Colon (tissue), 2 donors: ENCODE measurements at regions not wholly inside any gene's neighbourhood (a gene's known extent, or its start where the extent isn't known, plus 50 kb on each side); places are given as distances from the start of the nearest gene placed in this dataset.
"Not testable (repeated sequence)": the region's sequence is repeated elsewhere in the genome, so short reads cannot be mapped to it uniquely, and the experiment has no call there.

Experiments used
- FAIRE-seq: peaks from 2 replicates; lab custom pipeline; 2012; peaks lifted over from hg19 to GRCh38; lab: Jason Lieb, UNC
- donor health status: control.
- donor health status: control.

- no peak for FAIRE-seq
These were observed 403.7 kb downstream of the BTG1 start for GRCh38 chr12:91741932-91742331.

DNA sequence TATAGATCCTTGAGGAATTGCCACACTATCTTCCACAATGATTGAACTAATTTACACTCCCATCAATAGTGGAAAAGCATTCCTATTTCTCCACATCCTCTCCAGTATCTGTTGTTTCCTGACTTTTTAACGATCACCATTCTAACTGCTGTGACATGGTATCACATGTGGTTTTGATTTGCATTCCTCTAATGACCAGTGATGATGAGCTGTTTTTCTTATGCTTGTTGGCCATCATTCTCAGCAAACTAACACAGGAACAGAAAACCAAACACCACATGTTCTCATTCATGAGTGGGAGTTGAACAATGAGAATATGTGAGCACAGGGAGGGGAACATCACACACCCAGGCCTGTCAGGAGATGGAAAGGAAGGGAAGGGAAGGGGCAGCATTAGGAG is 411.8 kb downstream of the BTG1 start:
- FAIRE-seq = not testable (repeated sequence)

DNA sequence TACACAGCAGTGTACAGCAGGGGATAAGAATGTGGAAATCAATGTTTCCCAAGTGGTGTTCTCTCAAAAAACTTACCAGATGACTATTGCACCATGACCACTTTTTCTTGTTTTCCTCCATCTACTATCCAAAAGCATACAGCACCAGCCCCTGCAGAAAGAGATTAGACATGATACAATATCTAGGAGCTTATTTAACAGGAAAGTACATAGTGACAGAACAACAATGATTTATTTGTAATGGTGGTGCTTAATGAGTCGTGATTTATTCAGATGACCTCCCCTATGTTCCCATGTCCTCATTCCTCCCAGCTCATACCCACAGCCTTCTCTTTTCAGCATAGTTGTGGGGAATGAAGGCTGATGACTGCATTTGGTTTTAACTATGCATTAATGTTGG is 413.6 kb downstream of the BTG1 start:
- no peak for FAIRE-seq

GRCh38 chr12:91729543-91729942 is 416.1 kb downstream of the BTG1 start:
- FAIRE-seq = no peak

DNA sequence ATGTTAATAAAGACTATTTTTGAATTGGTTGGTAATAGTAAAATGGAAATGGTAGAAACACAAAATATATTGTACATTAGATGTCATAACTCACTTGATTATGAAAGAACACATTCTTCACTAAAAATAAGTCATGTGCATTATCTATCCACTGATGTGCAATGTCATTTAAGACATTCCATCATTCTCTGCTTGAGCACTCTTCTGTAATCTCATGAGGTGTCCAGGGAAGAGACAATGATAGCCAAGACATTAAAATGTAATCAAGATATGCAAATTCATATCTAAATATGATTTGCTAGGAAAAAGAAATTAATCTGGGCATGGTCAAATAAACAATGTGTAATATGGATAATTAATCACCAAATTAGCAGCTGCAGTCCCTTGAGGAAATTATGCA is 422.5 kb downstream of the BTG1 start:
- no peak for FAIRE-seq

- no peak for FAIRE-seq
These were observed 423.6 kb downstream of the BTG1 start for GRCh38 chr12:91722072-91722471.

GRCh38 chr12:91721023-91721422 is 424.6 kb downstream of the BTG1 start:
- no peak for FAIRE-seq

DNA sequence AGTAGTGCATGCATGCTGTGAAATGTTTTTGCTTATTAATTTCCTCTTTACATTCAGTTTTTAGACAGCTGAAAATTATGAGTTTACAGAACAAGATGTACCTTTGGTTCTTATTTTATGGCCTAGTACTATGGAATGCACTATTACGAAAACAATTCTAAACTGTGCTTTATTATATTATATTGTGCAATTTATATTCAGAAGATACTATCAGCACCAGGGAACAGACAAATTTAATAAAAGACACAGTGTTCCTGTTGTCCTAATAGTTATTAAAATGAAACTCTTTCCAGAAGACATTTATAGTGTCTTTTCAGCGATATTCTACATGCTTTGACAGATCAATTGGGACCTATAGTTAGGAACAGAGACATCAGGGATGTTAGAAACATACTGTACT is 427.3 kb downstream of the BTG1 start:
- no peak for FAIRE-seq

DNA sequence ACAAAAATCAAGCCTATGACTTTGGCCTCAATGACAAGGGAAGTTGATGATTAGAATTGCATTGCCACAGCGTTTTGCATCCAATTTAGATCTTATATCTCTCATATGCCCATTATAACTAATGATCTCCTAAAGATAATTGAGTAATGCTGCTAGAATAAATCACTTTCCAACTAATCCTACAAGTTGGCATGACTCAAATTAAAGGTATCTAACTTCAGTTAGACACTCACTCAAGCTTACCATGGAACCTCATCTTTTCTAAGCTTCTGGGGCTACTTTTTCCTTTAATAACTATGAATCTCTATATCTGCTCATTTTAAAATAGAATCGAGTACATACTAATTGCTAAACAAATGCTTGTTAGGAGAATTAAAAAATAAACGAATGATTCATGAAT is 427.8 kb downstream of the BTG1 start:
- no peak for FAIRE-seq

GRCh38 chr12:91711925-91712324 is 433.7 kb downstream of the BTG1 start:
- FAIRE-seq = not testable (repeated sequence)

DNA sequence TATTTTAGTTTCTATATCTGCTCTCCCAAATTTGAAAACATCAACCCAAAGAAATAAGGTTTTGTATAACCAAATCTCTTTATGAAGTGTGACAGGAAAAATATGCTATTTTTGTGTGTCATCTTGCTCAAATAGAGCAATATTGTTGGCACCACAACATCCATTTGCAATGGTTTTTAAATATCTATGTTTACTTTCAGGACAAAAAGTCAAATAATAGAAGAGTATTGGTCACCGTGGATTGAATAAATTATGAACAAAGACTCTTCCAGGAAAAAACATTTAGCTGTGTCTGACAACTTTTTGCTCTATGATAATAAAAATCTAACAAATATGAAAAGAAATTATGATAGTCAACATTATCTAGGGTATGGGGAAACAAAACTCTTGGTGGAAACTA is 439.2 kb downstream of the BTG1 start:
- no peak for FAIRE-seq

DNA sequence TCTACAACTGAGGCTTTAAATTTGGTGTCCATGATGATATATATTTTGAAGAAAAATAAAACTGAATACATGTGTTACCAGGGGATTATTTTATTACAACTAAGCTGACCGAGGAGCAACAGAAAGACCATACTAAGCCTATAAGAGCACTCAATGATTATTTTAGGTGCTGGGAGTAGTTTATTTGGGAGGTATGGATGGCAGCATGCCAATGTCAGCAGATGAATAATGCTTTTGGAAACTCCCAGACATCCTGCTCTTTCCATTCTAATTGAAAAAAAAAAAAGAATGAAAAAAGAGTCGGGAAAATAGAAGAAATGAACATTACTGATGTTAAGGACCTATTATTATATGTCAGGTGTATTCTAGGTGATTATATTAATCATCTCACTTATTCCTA is 441.2 kb downstream of the BTG1 start:
- FAIRE-seq = no peak

DNA sequence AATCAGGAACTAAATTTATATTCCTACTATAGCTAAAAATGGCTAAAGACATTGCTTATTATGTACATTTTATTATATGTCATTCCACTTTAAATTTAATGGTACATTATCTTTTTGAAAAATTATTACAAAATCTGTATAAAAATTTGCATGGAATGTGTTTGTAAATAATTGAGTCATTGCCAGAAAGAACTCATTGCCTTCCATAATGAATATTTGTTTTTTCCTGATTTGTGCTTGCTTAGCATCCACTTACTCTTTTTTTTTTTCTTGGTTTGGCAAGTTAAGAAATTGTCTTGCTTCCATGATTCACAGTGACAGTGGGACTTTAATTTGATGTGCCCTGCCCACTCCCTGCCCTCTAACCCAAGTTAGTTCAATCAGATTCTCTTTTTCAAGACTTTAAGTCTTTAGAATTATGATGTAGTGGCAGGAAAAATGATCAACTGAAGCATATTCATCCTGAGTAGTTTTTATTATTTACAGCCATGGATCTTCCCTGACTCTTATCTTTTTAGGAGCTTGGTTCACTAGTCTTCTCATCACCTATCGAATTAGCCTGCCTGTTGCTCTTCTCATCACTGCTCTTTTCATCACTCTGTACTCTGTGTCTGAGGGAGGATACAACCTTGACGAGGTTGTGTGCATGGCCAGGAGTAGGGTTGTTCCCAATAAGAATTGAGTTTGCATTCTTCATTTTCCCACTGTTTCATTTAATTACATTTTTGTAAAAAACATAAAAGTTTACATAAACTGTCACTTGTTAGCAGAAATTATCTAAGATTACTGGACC is 442.0 kb downstream of the BTG1 start:
- FAIRE-seq = no peak

GRCh38 chr12:91702843-91703425 is 442.7 kb downstream of the BTG1 start:
- no peak for FAIRE-seq

DNA sequence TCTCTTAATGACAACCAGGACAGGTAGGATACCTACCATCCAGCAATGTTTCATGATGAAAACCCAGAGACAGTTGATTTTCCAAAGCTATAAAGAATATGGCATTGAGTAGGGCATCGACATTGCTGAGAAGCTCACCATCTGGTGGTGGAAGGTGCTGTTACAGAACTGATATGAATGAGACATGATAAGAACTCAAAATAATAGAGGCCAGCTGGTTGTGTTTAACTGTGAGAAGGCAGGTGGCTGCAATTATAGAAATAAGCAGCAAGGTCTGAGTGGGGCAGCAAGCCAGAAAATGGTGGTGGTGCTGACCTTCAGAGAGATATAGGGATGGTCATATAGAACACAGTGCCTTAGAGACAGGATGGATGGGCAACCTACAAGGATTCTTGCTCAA is 449.7 kb downstream of the BTG1 start:
- FAIRE-seq = no peak

- FAIRE-seq = not testable (repeated sequence)
These were observed 450.2 kb downstream of the BTG1 start for GRCh38 chr12:91695406-91695805.

DNA sequence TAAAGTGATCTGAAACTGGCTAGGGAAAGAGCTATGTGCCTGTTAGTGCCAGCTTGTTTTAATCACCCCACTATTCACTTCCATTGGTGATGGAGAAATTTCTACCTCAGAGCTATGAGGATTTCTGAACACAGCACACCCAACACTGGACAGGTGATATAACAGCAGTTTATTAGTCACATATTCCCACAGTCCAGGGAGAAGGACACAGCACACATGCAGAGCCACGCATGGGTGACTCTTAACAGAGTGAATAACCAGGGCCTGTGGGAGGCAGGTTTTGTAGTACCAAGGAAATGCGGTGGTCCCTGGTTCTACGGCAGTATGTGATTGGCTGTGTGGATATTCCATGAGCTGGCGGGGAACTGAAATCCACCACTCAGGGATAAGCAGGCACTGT is 455.1 kb downstream of the BTG1 start:
- FAIRE-seq = no peak

- FAIRE-seq = no peak
These were observed 458.3 kb downstream of the BTG1 start for GRCh38 chr12:91687052-91688017.

- no peak for FAIRE-seq
These were observed 459.7 kb downstream of the BTG1 start for GRCh38 chr12:91685917-91686316.

- FAIRE-seq = no peak
These were observed 463.9 kb downstream of the BTG1 start for GRCh38 chr12:91681751-91682150.

DNA sequence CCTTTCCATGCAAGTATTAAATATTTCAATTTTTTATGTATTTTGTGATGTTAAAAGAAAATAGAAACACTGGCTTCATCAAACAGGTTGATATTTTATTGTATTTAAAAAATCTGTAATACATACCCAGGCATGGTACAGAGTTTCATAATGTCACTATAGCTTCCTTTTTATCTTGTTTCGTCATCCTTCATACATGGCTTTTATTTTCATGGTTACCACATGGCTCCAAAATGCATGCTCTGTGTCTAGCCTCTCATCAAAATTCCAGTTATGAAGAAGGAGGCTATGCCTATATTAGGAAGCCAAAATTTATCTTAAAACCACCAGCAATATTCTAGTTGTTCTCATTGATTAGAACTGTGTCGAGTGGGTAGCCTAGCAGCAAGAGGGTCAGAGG is 464.8 kb downstream of the BTG1 start:
- FAIRE-seq = no peak

DNA sequence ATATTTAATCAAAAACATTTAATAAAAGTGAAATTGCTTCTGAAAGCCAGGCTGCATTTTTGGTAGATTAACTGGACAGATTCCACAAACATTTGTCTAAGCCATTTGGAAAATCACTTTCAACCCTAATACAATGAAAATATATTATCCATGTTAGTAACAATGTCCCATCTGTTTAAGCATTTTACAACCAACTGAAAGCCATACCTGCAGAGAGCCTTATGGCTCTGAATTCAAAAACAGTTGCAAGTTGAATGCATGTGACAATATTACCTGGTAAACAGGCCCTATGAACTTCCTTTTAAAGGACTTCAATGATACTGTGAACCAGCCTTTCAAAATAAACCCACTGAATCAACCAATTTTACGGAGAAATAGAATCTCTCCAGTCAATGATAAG is 468.1 kb downstream of the BTG1 start:
- no peak for FAIRE-seq

DNA sequence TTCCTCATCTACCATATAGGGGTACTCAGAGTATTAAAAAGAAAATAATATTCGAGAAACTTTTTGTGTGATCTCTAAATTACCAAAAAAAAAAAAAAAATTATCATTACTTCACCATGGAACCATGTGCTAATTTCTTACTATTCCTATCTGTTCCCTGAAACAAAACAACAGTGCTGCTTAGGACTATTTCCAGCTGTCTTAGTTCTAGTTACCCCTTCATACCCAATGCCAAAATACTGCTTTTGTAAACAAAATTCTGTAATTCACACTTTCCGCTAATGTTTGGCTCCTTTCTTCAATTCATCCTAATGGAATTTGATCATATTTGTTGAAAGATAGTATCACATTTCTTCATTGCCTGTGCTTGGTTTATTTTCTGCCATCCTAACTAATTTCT is 470.2 kb downstream of the BTG1 start:
- no peak for FAIRE-seq
